ENCODE measurements at regions not wholly inside any gene's neighbourhood (a gene's known extent, or its start where the extent isn't known, plus 50 kb on each side); places are given as distances from the start of the nearest gene placed in this dataset.

DNA sequence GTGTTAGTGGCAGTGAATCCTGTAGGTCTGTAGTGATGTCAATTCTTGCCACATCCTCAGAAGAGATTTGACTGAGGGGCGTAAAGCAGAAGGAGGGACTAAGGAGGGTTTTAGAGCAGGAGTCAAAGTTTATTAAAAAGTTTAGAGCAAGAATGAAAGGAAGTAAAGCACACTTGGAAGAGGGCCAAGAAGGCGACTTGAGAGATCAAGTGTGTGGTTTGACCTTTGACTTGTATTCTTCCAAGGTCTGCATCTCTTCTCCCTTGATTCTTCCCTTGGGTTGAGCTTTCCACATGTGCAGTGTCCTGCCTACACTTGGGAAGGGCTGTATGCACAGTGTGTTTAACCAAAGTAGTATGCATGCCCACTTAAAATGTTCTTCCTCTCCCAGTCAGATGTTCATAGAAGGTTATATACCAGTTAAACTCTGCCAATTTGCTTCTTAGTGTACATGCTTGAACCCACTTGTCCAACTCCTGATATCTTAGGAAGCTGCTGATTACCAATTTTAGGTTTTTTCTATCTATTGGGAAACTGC, 627.6 kb downstream of the MMUT start:
- TF ChIP-seq, protein P1, sequence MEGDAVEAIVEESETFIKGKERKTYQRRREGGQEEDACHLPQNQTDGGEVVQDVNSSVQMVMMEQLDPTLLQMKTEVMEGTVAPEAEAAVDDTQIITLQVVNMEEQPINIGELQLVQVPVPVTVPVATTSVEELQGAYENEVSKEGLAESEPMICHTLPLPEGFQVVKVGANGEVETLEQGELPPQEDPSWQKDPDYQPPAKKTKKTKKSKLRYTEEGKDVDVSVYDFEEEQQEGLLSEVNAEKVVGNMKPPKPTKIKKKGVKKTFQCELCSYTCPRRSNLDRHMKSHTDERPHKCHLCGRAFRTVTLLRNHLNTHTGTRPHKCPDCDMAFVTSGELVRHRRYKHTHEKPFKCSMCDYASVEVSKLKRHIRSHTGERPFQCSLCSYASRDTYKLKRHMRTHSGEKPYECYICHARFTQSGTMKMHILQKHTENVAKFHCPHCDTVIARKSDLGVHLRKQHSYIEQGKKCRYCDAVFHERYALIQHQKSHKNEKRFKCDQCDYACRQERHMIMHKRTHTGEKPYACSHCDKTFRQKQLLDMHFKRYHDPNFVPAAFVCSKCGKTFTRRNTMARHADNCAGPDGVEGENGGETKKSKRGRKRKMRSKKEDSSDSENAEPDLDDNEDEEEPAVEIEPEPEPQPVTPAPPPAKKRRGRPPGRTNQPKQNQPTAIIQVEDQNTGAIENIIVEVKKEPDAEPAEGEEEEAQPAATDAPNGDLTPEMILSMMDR (IDR thresholded peaks at IDR 0.05; ENCODE audit: low read depth, low read length) = no peak
- no peak for TF ChIP-seq MYC (IDR thresholded peaks at IDR 0.05; ENCODE audit: low read depth, low read length)
- TF ChIP-seq POLR2A (IDR thresholded peaks at IDR 0.05; ENCODE audit: extremely low read depth, insufficient read length) = no peak
- TF ChIP-seq, protein P2, sequence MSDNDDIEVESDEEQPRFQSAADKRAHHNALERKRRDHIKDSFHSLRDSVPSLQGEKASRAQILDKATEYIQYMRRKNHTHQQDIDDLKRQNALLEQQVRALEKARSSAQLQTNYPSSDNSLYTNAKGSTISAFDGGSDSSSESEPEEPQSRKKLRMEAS (IDR thresholded peaks at IDR 0.05; ENCODE audit: low read depth, low read length) = no peak

Data from NB4 (cell line).